GM18507 (cell line): ENCODE measurements at regions not wholly inside any gene's neighbourhood (a gene's known extent, or its start where the extent isn't known, plus 50 kb on each side); places are given as distances from the start of the nearest gene placed in this dataset.
"Not testable (repeated sequence)": the region's sequence is repeated elsewhere in the genome, so short reads cannot be mapped to it uniquely, and the experiment has no call there.

ENCODE experiments used
- DNase-seq: peaks from one replicate; pipeline ENCODE4 v3.0.0; 2011; ENCODE audit warnings: low read depth; ENCODE audit not compliant: insufficient read length; ENCODE audit errors: extremely low spot score
- FAIRE-seq: peaks from 2 replicates; lab custom pipeline; 2011; peaks lifted over from hg19 to GRCh38; lab: Jason Lieb, UNC

DNA sequence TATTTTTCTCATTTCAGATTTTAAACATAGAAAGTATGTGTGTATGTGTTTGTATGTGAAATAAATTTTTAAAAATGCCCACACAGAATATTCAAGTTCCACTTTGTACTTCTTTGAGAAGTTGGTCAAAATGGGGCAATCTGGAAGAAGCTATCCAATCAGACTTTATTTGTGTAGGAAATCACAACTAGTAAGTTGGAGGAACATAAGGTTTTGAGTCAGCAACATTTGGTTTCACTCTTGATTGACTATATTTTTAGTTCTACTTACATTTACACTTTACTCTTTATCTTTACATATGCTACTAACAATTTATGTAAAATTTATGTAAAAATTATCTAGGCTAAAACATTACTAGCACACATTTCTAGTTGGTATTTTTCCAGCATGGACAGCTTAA is 128.1 kb downstream of the ATXN7L3B start:
- FAIRE-seq: no peak
- DNase-seq: no peak

DNA sequence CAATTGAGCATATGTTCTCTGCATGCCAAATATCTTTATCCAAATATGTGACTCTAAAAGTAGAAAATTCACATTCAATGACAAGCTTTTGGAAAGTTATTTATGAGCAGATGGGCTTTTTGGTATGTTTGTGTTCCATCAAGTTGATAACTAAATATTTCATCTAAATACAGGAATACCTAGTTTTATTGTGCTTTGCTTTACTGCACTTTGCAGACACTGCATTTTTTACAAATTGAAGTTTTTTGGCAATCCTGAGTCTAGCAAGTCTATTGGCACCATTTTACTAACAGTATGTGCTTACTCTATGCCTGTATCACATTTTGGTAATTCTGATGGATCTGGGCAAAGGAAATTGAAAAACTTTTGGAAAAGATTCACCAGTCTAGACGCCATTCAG is 133.8 kb downstream of the ATXN7L3B start:
- DNase-seq (no peak), FAIRE-seq (no peak)

DNA sequence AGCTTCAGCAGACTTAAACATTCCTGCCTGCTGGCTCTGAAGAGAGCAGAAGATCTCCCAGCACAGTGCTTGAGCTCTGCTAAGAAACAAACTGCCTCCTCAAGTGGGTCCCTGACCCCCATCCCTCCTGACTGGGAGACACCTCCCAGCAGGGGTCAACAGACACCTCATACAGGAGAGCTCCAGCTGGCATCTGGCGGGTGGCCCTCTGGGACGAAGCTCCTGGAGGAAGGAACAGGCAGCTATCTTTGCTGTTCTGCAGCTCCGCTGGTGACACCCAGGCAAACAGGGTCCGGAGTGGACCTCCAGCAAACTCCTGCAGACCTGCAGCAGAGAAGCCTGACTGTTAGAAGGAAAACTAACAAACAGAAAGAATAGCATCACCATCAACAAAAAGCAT is 139.3 kb downstream of the ATXN7L3B start:
- DNase-seq, FAIRE-seq: not testable (repeated sequence)

DNA sequence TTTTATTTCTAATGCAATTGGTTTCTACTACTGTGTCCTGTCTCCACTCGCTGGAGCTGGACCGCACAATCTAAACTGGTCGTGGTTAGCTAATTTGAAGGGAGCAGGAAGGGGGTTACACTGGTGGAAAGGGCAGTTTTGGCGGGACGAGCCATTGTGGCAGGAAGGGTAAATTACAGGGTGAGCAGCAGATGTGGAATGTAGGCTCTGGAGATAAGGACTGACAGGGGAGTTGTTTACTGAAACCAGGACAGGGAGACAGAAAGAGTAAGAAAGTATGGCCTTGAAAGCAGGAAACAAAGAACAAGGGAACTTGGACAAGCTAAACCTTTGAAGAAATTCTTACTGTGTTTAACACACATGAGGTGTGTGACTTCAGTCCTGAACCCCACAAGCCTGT is 147.8 kb downstream of the ATXN7L3B start:
- FAIRE-seq (no peak), DNase-seq (no peak)

DNA sequence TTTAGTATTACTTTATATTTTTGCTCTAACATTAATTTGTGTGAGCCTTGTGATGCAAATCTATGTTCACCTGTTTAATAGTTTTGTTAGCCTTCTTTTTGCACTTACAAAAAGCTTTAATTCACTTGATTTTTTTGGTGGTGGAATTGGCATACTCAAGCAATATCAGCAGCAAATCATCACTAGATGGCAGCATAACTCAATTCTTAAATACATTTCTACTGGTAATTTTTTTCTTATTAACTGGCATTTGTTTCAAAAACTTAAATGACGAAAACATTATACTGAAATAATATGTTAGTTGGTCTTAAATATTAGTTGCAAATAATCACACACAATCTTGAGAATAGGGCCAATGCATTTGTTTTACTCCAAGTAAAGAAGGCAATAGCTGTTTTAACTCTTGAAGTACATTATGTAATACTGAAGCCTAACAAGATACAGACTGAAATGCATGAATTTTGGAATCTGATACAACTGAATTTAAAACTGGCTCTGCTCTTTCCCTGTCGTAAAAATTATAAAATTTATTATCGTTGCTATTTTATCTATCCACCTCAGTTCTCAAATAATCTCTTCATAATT is 151.5 kb downstream of the ATXN7L3B start:
- DNase-seq (no peak), FAIRE-seq (peak; percentile 72)

DNA sequence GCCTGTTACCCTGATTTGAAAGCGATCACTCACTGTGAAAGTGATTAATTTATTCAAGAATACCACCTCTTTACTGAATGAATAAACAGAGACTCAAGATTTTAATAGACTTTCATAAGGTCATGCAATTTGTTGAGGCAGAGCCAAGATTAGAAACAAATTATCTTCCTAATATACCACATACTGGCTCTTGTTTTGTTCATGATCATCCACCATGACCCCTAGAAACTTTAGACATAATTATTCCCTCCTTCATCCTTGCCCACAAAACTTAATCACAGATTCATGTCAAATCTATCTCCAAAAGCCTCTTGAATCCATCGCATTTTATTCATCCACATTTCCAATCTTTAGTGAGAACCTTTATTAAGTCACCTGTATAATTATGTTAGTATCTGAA is 152.3 kb downstream of the ATXN7L3B start:
- FAIRE-seq (no peak), DNase-seq (no peak)

DNA sequence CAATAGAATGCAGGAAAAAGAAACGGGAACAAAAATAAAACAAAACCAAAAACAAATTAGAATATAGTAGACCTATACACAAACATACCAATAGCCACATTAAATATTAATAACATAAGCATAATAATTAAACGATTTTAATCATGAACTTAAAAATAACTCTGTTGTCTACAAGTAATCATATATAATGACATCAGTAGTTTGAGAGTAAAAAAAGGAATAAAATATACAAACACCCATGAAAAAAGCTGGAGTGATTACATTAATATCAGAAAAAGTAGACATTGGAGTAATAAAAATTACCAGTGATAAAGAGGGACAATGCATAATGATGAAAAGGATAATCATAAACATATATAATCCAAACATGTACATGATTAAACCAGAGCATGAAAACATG is 181.8 kb downstream of the ATXN7L3B start:
- DNase-seq: no peak
- no peak for FAIRE-seq

DNA sequence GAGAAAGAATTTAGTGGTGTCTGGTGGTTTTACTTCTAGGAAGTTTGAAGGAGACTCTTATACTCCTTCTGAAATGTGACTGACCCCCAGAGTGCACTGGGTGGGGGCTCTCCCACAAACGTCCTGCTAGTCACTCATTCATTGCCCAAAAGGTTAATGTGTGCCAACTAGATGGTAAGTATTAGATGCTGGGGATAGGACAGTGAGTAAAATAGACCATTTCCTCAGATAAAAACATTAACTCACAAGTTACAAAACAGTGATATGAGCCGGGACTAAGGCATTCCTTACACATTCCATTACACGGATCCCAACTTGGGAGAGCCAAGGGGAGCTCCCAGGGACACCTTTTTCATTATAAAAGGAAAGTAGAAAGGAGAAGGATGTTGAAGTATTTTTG is 185.1 kb downstream of the ATXN7L3B start:
- DNase-seq (no peak), FAIRE-seq (no peak)

DNA sequence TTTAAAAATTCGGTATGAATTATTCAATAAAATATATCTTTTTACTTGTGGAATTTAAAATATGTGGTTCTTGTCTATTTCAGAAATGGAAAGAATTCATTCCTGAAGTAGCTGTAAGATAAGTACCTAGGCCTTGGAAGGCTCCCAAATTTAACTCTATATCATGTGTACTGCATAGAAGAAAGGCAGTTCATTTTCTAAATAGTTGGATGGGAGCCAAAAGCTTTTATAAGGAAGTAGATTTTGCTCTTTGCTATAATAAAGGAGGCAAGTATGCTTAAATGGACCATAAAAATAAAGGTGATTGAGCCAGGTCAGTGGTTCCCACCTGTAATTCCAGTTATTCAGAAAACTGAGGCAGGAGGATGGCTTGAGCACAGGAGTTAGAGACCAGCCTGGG is 187.5 kb downstream of the ATXN7L3B start:
- DNase-seq (no peak), FAIRE-seq (no peak)

DNA sequence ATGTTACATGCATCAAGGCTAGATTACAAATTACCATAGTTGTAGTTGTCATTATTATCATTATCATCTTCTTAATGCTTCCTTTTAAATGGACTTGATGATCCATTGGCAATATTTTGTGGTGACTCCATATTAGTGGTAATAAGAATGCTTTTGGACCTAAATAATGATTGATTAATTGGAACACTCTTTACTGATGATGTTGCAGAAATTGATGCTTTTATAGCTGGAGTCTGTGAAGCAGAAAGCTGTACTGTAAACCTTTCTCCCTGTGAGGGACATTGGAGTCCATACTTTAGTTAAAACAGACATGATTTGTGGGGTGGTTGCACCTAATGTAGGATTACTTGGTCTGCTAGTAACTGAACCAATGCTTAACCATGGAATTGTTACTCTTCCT is 190.4 kb downstream of the ATXN7L3B start:
- FAIRE-seq (no peak), DNase-seq (no peak)

DNA sequence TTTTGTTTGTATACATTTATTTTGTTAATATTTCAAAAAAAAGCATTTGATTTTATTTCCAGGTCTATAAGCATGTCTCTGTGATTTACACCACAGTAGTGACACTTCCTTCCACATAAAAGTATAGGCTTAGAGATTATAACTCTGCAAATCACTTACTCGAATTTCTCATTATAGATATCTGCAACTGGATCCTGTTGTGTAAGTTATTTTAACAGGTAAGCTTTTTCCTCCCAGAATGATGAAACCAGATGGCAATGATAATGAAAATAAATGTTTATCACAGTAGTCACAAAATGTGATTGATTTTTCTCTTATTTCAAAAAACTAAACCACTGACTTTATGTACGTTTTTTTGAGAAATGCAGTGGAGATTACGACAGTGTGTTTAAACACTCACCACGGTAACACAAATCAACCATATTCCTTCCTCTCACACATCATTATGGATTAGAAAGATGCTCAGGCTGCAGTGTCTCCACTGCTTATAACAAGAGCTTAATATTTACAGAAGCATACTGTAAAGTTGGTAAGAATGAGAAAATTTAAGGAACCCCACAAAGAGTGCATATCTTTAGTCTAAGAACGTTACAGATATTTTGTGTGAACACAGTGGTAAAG is 194.6 kb downstream of the ATXN7L3B start:
- FAIRE-seq: no peak
- DNase-seq: no peak

DNA sequence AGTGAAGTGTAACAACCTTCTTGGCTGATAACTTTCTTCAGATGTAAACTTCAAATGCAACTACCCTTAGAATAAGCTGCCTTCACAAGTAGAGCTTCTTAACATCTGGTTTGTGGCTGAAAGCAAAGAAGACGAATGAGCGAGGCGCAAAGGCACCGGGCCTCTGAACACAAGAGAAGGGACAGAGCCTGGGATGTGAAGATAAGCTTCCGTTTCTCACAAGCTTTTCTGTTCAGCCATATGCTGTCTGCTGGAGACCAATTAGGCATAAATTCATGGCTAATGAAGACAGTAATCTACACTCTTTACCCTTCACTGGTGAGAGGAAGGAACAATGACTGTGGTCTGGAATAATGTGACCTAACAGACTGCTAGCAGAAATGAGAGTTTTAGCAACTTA is 195.2 kb downstream of the ATXN7L3B start:
- peak; percentile 26 for FAIRE-seq
- no peak for DNase-seq

DNA sequence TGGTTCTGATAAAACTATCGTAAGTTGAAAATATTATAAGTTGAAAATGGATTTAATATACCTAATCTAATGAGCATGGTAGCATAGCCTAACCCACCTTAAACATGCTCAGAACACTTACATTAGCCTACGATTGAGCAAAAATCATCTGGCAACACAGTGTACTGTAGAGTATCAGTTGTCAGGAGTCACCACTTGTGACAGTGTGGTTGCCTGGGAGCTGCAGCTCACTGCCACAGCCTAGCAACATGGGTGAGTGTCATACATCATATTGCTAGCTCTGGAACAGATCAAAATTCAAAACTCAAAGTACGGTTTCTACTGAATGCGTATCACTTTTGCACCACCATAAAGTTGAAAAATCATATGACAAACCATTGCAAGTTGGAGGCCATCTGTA is 203.5 kb downstream of the ATXN7L3B start:
- FAIRE-seq: no peak
- no peak for DNase-seq

DNA sequence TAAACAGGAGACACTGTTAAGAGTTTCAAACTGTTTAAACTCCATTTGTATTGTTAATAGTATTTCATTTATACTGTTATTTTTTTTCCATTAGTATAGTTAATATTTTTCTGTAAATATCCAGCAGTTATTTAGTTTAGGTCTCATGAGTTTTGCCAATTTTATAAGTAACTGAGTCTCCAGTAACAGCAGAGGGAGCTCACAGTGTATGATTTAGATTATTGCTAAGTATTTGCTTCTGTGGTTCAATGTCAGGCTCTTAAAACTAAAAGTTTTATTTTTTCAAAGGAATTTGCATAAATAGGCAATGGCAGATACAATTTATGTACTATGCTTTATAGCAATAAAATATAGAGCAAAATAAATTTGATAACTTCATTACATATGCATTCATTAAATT is 209.7 kb downstream of the ATXN7L3B start:
- FAIRE-seq: no peak
- DNase-seq: no peak

DNA sequence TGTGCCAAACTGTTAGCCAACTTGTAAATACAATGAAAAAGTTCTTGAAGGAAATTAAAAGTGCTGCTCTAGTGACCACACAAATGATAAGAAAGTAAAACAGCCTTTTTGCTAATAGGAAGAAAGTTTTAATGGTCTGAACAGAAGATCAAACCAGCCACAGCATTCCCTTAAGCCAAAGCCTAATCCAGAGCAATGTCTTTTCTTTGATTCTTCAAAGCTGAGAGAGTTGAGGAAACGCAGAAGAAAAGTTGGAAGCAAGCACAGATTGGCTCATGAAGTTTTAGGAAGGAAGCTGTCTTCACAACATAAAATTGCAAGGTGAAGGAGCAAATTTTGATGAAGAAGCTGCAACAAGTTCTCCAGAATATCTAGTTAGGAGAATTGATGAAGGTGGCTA is 213.8 kb downstream of the ATXN7L3B start:
- DNase-seq: no peak
- FAIRE-seq: no peak

DNA sequence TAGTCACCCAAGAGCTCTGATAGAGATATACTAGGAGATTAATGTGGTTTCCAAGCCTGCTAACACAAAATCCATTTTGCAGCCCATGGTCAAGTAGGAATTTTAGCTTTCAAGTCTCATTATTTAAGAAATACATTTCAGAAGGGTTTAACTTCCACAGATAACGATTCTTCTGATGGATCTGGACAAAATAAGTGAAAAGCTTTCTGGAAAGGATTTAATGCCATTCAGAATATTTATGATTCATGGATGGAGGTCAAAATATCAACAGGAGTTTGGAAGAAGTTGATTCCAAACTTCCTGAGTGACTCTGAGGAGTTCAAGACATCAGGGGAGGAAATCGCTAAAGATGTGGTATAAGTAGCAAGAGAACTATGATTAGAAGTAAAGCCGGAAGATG is 214.6 kb downstream of the ATXN7L3B start:
- no peak for FAIRE-seq

DNA sequence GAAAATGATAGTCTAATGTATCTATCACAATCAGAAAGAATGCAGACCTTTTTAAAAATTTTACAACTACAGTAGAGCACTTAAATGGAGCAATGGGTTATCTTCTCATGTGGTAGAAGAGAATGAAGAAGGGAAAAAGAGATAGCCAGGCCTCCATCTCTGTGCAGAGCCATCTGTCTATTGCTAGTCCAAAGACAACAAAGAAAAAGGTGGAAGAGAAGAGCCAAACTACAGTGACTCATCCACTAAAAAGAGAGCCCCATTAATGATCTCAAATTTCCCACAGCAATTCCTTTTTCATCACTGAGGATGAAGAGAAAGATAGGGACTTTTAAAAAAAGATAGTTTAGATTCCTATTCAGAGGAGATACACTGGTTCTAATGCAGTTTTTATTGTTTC is 232.9 kb downstream of the ATXN7L3B start:
- DNase-seq (no peak), FAIRE-seq (no peak)

More for the DNA sequence above, 214.6 kb downstream of the ATXN7L3B start:
- DNase-seq: no peak

DNA sequence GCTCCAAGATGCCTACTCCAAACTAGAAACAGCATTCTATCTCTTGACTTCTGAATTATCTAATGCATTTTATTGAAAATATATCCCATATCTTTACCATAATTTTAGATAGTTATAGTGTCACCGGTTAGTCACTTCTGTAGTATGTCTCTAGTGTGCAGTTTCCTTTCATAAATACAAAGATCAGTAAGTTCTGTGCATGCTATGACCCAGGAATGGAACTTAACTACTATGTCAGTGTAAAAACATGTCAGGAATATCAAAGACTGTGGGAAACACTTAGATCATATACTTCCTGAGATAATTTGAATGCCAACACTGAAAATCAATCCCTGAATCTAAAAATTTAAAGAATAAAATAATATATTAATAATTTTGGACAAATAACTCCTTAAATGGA is 237.6 kb downstream of the ATXN7L3B start:
- DNase-seq (no peak), FAIRE-seq (no peak)

DNA sequence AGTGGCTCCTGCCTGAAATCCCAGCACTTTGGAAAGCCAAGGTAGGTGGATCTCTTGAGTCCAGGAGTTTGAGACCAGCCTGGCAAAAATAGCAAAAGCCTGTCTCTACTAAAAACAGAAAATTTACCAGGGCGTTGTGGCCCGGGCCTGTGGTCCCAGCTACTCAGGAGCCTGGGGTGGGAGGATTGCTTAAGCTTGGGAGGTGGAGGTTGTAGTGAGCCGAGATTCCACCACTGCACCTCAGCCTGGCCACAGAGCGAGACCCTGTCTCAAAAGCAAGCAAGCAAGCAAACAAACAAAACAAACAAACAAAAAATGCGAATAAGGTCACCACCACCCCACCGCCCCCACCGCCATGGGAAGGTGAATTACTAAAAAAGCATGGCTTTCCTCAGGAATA is 238.7 kb downstream of the ATXN7L3B start:
- DNase-seq (no peak), FAIRE-seq (no peak)

DNA sequence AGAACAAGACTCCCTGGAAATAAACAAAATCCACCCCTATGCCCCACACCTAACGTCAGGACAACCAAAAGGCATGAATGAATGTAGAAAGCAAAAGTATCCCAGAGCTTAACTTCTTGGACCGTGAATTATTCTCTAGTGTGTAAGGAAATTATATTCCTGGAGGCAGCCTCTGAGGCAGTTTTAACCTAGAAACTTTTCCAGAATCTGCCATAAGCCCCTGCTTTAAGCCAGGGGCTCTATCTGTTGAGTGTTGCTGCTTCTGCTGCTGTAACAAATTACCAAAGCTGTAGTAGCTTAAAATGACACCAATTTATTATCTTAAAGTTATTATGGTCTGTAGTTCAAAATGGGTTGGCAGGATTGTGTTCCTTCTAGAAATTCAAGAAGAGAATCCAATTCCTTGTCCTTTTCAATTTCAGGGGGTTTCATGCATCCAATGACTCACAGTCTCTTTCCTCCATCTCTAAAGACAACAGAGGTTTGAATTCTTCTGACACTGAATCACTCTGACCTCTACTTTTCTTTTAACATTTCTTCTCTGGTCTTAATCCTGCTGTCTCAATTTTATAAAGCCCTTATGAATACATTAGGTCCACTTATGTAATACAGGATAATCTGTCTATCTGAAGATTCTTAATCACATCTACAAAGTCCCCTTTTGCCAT is 242.7 kb downstream of the ATXN7L3B start:
- FAIRE-seq (no peak), DNase-seq (no peak)

DNA sequence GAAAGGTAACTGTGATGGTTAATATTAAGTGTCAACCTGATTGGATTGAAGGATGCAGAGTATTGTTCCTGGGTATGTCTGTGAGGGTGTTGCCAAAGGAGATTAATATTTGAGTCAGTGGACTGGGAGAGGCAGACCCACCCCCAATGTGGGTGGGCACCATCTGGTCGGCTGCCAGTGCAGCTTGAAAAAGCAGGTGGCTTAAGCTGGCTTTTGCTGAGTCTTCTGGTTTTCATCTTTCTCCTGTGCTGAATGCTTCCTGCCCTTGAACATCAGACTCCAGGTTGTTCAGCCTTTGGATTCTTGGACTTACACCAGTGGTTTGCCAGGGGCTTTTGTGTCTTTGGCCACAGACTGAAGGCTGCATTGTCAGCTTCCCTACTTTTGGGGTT is 243.2 kb downstream of the ATXN7L3B start:
- not testable (repeated sequence) for FAIRE-seq, DNase-seq
